ENCODE measurements at regions not wholly inside any gene's neighbourhood (a gene's known extent, or its start where the extent isn't known, plus 50 kb on each side); places are given as distances from the start of the nearest gene placed in this dataset.
A peak's percentile ranks its signal among the peaks of the same experiment; 100 is the strongest.

- Histone ChIP-seq H3K4me3 (ENCODE audit: low read length) (no peak overlapping the region), H3K27me3 (ENCODE audit: control insufficient read depth, insufficient read depth, low read length) (no peaks in the 10 kb centered on the region), H3K36me3 (ENCODE audit: control insufficient read depth, insufficient read depth, low read length) (no peaks in the 10 kb centered on the region), H3K27ac (ENCODE audit: low read length) (no peak overlapping the region), H3K9me3 (replicated peaks; ENCODE audit: control insufficient read depth, low read depth, low read length) (no peaks in the 10 kb centered on the region), H3K4me1 (ENCODE audit: control insufficient read depth, insufficient read depth, low read length) (no peaks in the 10 kb centered on the region)
- DNase-seq = no peak
- 79% methylated on average over 2 of the region's 6 CpGs for WGBS (ENCODE audit: insufficient coverage)
Observed at GRCh38 chr3:109784852-109785631, 447.7 kb upstream of the DPPA4 start.

GRCh38 chr3:109803274-109803673 lies 465.9 kb upstream of the DPPA4 start:
- no peaks in the 10 kb centered on the region for H3K36me3 ChIP-seq (ENCODE audit: control insufficient read depth, insufficient read depth, low read length)
- H3K4me1 ChIP-seq (ENCODE audit: control insufficient read depth, insufficient read depth, low read length) = no peaks in the 10 kb centered on the region
- WGBS (ENCODE audit: insufficient coverage) = no CpG with 5 or more reads among the region's 6 CpGs
- no peaks in the 10 kb centered on the region for H3K9me3 ChIP-seq (replicated peaks; ENCODE audit: control insufficient read depth, low read depth, low read length)
- H3K4me3 ChIP-seq (ENCODE audit: low read length) = no peak overlapping the region
- DNase-seq = no peak
- no peaks in the 10 kb centered on the region for H3K27me3 ChIP-seq (ENCODE audit: control insufficient read depth, insufficient read depth, low read length)
- H3K27ac ChIP-seq (ENCODE audit: low read length) = no peak overlapping the region

GRCh38 chr3:109804697-109805096 lies 467.4 kb upstream of the DPPA4 start:
- WGBS (ENCODE audit: insufficient coverage) = no CpG with 5 or more reads among the region's 1 CpG
- H3K27me3 ChIP-seq (ENCODE audit: control insufficient read depth, insufficient read depth, low read length) = no peaks in the 10 kb centered on the region
- no peak overlapping the region for H3K27ac ChIP-seq (ENCODE audit: low read length)
- H3K9me3 ChIP-seq (replicated peaks; ENCODE audit: control insufficient read depth, low read depth, low read length) = no peaks in the 10 kb centered on the region
- no peak overlapping the region for H3K4me3 ChIP-seq (ENCODE audit: low read length)
- H3K36me3 ChIP-seq (ENCODE audit: control insufficient read depth, insufficient read depth, low read length) = no peaks in the 10 kb centered on the region
- no peaks in the 10 kb centered on the region for H3K4me1 ChIP-seq (ENCODE audit: control insufficient read depth, insufficient read depth, low read length)
- no peak for DNase-seq

- H3K9me3 ChIP-seq (replicated peaks; ENCODE audit: control insufficient read depth, low read depth, low read length) = no peaks in the 10 kb centered on the region
- no peak overlapping the region for H3K27ac ChIP-seq (ENCODE audit: low read length)
- 60% methylated on average over 1 of the region's 4 CpGs for WGBS (ENCODE audit: insufficient coverage)
- H3K27me3 ChIP-seq (ENCODE audit: control insufficient read depth, insufficient read depth, low read length) = no peaks in the 10 kb centered on the region
- DNase-seq = peak; percentile 6
- H3K4me3 ChIP-seq (ENCODE audit: low read length) = no peak overlapping the region
- H3K4me1 ChIP-seq (ENCODE audit: control insufficient read depth, insufficient read depth, low read length) = no peaks in the 10 kb centered on the region
- no peaks in the 10 kb centered on the region for H3K36me3 ChIP-seq (ENCODE audit: control insufficient read depth, insufficient read depth, low read length)
Observed at GRCh38 chr3:109806929-109807328, 469.6 kb upstream of the DPPA4 start.

- no peak overlapping the region for H3K4me3 ChIP-seq (ENCODE audit: low read length)
- H3K27me3 ChIP-seq (ENCODE audit: control insufficient read depth, insufficient read depth, low read length) = no peaks in the 10 kb centered on the region
- no peaks in the 10 kb centered on the region for H3K4me1 ChIP-seq (ENCODE audit: control insufficient read depth, insufficient read depth, low read length)
- H3K27ac ChIP-seq (ENCODE audit: low read length) = no peak overlapping the region
- 60% methylated on average over 1 of the region's 3 CpGs for whole genome bisulfite sequencing (ENCODE audit: insufficient coverage)
- H3K9me3 ChIP-seq (replicated peaks; ENCODE audit: control insufficient read depth, low read depth, low read length) = peaks cover 3% of the 10 kb centered on the region
- DNase-seq = no peak
- no peaks in the 10 kb centered on the region for H3K36me3 ChIP-seq (ENCODE audit: control insufficient read depth, insufficient read depth, low read length)
Observed at GRCh38 chr3:109809513-109809912, 472.2 kb upstream of the DPPA4 start.

GRCh38 chr3:109818081-109818480 lies 480.7 kb upstream of the DPPA4 start:
- no peaks in the 10 kb centered on the region for H3K27me3 ChIP-seq (ENCODE audit: control insufficient read depth, insufficient read depth, low read length)
- DNase-seq = no peak
- H3K27ac ChIP-seq (ENCODE audit: low read length) = no peak overlapping the region
- no peaks in the 10 kb centered on the region for H3K4me1 ChIP-seq (ENCODE audit: control insufficient read depth, insufficient read depth, low read length)
- no CpG with 5 or more reads among the region's 3 CpGs for WGBS (ENCODE audit: insufficient coverage)
- H3K36me3 ChIP-seq (ENCODE audit: control insufficient read depth, insufficient read depth, low read length) = no peaks in the 10 kb centered on the region
- H3K9me3 ChIP-seq (replicated peaks; ENCODE audit: control insufficient read depth, low read depth, low read length) = peaks cover 3% of the 10 kb centered on the region
- no peak overlapping the region for H3K4me3 ChIP-seq (ENCODE audit: low read length)

- Histone ChIP-seq H3K4me1 (ENCODE audit: control insufficient read depth, insufficient read depth, low read length) (no peaks in the 10 kb centered on the region), H3K4me3 (ENCODE audit: low read length) (no peak overlapping the region), H3K9me3 (replicated peaks; ENCODE audit: control insufficient read depth, low read depth, low read length) (no peaks in the 10 kb centered on the region), H3K27ac (ENCODE audit: low read length) (no peak overlapping the region), H3K36me3 (ENCODE audit: control insufficient read depth, insufficient read depth, low read length) (no peaks in the 10 kb centered on the region), H3K27me3 (ENCODE audit: control insufficient read depth, insufficient read depth, low read length) (no peaks in the 10 kb centered on the region)
- no peak for DNase-seq
- WGBS (ENCODE audit: insufficient coverage) = no CpG with 5 or more reads among the region's 6 CpGs
Observed at GRCh38 chr3:109819734-109820133, 482.4 kb upstream of the DPPA4 start.

GRCh38 chr3:109825971-109826810 lies 488.8 kb upstream of the DPPA4 start:
- H3K4me1 ChIP-seq (ENCODE audit: control insufficient read depth, insufficient read depth, low read length) = no peaks in the 10 kb centered on the region
- no peak overlapping the region for H3K27ac ChIP-seq (ENCODE audit: low read length)
- no peaks in the 10 kb centered on the region for H3K9me3 ChIP-seq (replicated peaks; ENCODE audit: control insufficient read depth, low read depth, low read length)
- WGBS (ENCODE audit: insufficient coverage) = 95% methylated on average over 4 of the region's 7 CpGs
- H3K27me3 ChIP-seq (ENCODE audit: control insufficient read depth, insufficient read depth, low read length) = no peaks in the 10 kb centered on the region
- no peak overlapping the region for H3K4me3 ChIP-seq (ENCODE audit: low read length)
- DNase-seq = no peak
- no peaks in the 10 kb centered on the region for H3K36me3 ChIP-seq (ENCODE audit: control insufficient read depth, insufficient read depth, low read length)

GRCh38 chr3:109831403-109831802 lies 494.1 kb upstream of the DPPA4 start:
- Histone ChIP-seq H3K4me3 (ENCODE audit: low read length) (no peak overlapping the region), H3K4me1 (ENCODE audit: control insufficient read depth, insufficient read depth, low read length) (no peaks in the 10 kb centered on the region), H3K36me3 (ENCODE audit: control insufficient read depth, insufficient read depth, low read length) (no peaks in the 10 kb centered on the region), H3K27ac (ENCODE audit: low read length) (no peak overlapping the region), H3K27me3 (ENCODE audit: control insufficient read depth, insufficient read depth, low read length) (no peaks in the 10 kb centered on the region), H3K9me3 (replicated peaks; ENCODE audit: control insufficient read depth, low read depth, low read length) (no peaks in the 10 kb centered on the region)
- no peak for DNase-seq
- WGBS (ENCODE audit: insufficient coverage) = 62% methylated on average over 7 of the region's 9 CpGs

- no CpG with 5 or more reads among the region's 1 CpG for WGBS (ENCODE audit: insufficient coverage)
Observed at GRCh38 chr3:109835958-109836357, 498.6 kb upstream of the DPPA4 start.

More at GRCh38 chr3:109835958-109836357, 498.6 kb upstream of the DPPA4 start:
- H3K36me3 ChIP-seq (ENCODE audit: control insufficient read depth, insufficient read depth, low read length) = no peaks in the 10 kb centered on the region
- no peaks in the 10 kb centered on the region for H3K9me3 ChIP-seq (replicated peaks; ENCODE audit: control insufficient read depth, low read depth, low read length)
- no peak overlapping the region for H3K27ac ChIP-seq (ENCODE audit: low read length)
- H3K27me3 ChIP-seq (ENCODE audit: control insufficient read depth, insufficient read depth, low read length) = no peaks in the 10 kb centered on the region
- no peak for DNase-seq
- H3K4me3 ChIP-seq (ENCODE audit: low read length) = no peak overlapping the region
- no peaks in the 10 kb centered on the region for H3K4me1 ChIP-seq (ENCODE audit: control insufficient read depth, insufficient read depth, low read length)

All from muscle of leg (tissue), 3 donors.